ENCODE measurements at regions not wholly inside any gene's neighbourhood (a gene's known extent, or its start where the extent isn't known, plus 50 kb on each side); places are given as distances from the start of the nearest gene placed in this dataset.
A peak's percentile ranks its signal among the peaks of the same experiment; 100 is the strongest.
"Not testable (repeated sequence)": the region's sequence is repeated elsewhere in the genome, so short reads cannot be mapped to it uniquely, and the experiment has no call there.

GRCh38 chr6:72534236-72534635, 87.6 kb upstream of the KCNQ5 start:
- no peak for DNase-seq (ENCODE audit: low read depth)

GRCh38 chr6:72535124-72535523, 86.7 kb upstream of the KCNQ5 start:
- no peak for DNase-seq (ENCODE audit: low read depth)

- no peak for DNase-seq (ENCODE audit: low read depth)
Observed at GRCh38 chr6:72547020-72547419, 74.8 kb upstream of the KCNQ5 start.

DNA sequence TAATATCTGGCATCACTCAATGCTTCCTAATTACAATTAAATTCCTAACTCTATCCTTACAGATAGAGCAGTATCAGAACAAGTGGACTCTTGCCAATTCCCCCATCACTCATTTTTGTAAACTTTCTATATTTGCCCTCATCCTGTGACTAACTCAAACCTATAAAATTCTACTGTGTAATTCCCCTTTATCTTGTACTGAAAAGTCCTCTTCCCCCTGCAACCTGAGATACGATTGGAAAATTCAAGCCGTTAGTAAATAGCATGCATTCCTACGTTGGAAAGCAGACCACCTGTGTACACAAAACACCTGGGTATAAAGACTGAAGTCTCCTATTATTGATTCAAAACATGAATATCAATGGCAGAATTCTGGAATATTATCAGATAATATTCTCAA, 70.4 kb upstream of the KCNQ5 start:
- DNase-seq (ENCODE audit: low read depth): no peak

DNA sequence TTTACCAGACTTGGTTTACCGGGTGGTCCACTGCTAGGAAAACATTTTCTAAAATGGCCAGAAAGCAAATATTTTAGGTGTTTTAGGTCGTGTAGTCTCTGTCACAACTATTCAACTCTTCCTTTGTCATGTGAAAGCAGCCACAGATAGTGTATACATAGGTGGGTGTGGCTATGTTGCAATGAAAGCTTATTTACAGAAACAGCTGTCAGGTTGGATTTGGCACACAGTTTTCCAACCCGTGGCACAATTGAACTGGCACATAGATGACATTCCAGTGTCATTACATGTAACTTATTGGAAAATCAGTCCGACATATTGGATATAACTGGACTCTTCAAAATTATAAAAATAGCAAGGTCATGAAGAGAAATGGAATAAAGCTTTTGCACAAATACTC, 68.9 kb upstream of the KCNQ5 start:
- DNase-seq (ENCODE audit: low read depth): no peak

DNA sequence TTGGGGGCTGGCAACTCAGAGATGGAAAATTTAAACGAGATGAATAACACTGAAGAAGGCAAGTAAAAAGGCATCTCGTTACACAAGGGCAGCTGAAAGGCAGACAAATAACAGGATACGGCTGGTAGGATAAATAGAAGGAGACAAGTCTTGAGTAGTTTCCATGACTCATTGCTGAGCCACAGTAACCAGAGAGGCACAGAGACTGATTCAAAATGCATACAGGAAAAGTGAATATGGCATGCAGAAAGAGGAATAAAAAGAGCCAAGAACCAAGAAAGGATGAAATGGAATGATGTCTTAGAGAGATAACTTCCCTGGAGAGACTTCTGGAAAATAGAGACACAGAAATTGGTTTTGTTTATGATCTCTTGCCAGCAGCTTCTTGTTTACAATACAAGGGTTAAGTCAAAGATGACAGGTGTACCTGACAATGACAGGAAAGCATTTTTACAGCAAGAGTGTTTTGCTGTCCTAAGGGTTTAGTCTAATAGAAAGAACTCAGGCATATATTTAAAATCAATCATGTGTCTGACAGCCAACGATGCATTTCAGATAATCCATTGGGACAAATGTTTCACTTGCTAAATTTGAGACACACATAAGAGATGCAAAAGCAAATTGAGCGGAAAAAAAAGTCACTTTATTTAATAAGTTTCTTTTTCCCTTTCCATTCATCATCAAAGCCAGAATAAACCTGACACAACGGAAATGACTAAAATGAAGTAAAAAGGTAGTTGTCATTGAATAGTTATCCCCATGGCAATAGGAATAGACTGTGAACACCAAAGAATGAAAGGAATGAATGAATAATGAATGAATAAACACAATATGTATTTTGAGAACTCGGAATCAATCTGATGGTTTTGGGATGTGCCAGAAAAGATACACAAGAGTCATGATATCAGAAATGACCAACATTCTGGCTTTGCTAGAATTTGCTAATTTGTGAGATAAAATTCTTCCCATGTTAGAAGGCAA, 68.0 kb upstream of the KCNQ5 start:
- peak; percentile 84 for DNase-seq (ENCODE audit: low read depth)

DNA sequence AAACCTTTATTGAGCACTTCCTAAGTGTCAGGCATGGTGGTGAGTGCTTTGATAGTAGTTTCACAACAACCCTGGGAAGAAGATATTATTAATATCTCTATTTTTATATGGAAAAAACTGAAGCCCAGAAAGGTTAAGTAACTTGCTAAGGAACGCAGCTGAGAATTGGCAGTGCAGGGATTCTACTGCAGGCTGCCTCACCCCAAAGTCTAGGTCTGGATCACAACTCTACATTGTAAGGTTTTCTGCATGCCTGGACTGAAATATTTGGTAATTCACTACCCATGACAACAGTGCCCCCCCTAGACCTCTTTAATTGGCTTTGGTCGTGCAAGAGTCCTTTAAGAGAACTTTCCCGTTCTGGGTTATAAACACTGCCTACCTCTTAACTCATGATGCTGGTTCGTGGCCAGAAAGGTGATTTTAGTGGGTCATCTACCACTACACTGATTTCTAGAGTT, 67.1 kb upstream of the KCNQ5 start:
- DNase-seq (ENCODE audit: low read depth): no peak

DNA sequence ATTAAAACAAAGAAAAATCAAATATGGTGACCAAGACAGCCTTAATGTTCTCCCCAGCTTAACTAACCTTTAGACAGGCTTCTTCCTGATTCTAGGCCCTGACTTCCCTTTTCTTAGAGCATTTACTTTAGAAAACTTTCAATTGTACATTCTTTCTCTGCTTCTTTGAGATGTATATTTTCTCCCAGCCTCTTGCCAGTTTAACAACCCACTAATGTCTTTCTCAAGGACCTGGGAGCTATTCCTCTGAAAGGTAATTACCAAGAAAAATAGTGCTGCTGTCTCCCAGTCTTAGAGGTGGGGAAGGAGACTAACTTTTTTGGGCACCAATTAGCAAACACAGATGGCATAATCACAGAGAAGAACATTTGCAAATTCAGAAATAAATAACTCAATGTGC, 62.8 kb upstream of the KCNQ5 start:
- DNase-seq (ENCODE audit: low read depth): no peak

- DNase-seq (ENCODE audit: low read depth): no peak
Observed at GRCh38 chr6:72559555-72559954, 62.3 kb upstream of the KCNQ5 start.

- DNase-seq (ENCODE audit: low read depth): peak; percentile 64
Observed at GRCh38 chr6:72560721-72561593, 60.9 kb upstream of the KCNQ5 start.

DNA sequence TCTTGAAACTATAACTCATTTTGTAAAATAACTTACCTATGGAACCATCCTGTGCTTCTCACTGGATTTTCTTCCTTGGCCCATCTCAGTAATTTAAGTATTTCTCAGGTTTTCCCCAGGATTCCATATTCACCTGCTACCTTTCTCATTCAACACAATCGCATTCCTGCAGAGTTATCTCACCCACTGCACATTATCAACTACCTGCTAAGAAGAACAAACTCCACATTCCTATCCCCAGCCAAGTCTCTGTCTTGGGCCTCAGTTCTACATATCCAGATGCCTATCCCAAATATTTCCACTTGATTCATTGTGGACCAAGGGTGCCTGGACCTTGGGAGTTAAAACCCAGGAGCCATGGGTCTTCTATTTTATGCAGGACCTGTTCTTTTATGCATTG, 60.2 kb upstream of the KCNQ5 start:
- no peak for DNase-seq (ENCODE audit: low read depth)

DNA sequence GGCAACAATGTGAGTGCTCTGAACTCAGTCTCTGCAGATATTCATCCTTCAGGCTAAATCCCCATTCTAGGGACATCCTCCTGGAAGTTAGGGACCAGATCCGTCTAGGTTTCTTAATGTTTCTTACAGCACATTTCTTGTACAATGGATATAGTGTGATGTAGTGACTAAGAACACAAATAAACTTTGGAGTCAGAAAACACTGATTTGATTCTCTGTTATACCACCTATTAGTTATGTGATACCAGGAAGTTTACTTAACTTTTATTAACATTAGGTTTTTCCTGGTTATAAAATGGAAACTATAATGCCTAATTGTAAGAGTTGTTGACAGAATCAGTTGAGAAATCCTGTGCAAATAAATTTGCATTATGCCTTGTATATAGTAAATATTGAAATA, 57.6 kb upstream of the KCNQ5 start:
- DNase-seq (ENCODE audit: low read depth): no peak

GRCh38 chr6:72571993-72572392, 49.9 kb upstream of the KCNQ5 start:
- DNase-seq (ENCODE audit: low read depth): not testable (repeated sequence)

All from GM04503 (cell line).